ENCODE measurements at regions not wholly inside any gene's neighbourhood (a gene's known extent, or its start where the extent isn't known, plus 50 kb on each side); places are given as distances from the start of the nearest gene placed in this dataset.
A peak's percentile ranks its signal among the peaks of the same experiment; 100 is the strongest.

GRCh38 chr4:26140150-26140898 lies 180.5 kb upstream of the RBPJ start:
- no peak for DNase-seq (ENCODE audit: low read depth in 1 of 2, low spot score in 1 of 2)
- no peak overlapping the region for H3K4me3 ChIP-seq
- TF ChIP-seq ZC3H11A (IDR thresholded peaks at IDR 0.05) (0 out of 2 replicates have a peak, but pooled peaks have one; percentile 16), HMGXB4 (CRISPR knock-in tag; IDR thresholded peaks at IDR 0.05; ENCODE audit: borderline replicate concordance) (no peak)
- H3K9me3 ChIP-seq = no peaks in the 10 kb centered on the region
- no peak for FAIRE-seq
- no peak for ATAC-seq
- WGBS (ENCODE audit: missing lambda C conversion rate) = 76% methylated on average over 7 of the region's 8 CpGs
- no peak overlapping the region for H3K4me2 ChIP-seq
- no peaks in the 10 kb centered on the region for H3K4me1 ChIP-seq
- ChIA-PET POLR2A (no interaction called here), CTCF (no interaction called here)
- no peak overlapping the region for H3K27ac ChIP-seq

- no peak overlapping the region for H3K4me3 ChIP-seq
- H3K27ac ChIP-seq = no peak overlapping the region
- ATAC-seq = no peak
- H3K9me3 ChIP-seq = no peaks in the 10 kb centered on the region
- H3K4me2 ChIP-seq = no peak overlapping the region
- POLR2A ChIA-PET = no interaction called here
- CTCF ChIA-PET = no interaction called here
- TF ChIP-seq POLR2AphosphoS2 (conservative IDR thresholded peaks at IDR 0.05; ENCODE audit: low read length) (no peak), HDAC2 (IDR thresholded peaks at IDR 0.05) (no peak), ZSCAN20 (CRISPR knock-in tag; IDR thresholded peaks at IDR 0.05) (no peak), HOXB13 (CRISPR knock-in tag; IDR thresholded peaks at IDR 0.05; ENCODE audit: low read depth) (no peak), SMC3 (IDR thresholded peaks at IDR 0.05) (no peak), CTCF (IDR thresholded peaks at IDR 0.05) (no peak), NFE2L2 (conservative IDR thresholded peaks at IDR 0.05; ENCODE audit: low read length) (no peak), TFCP2L1 (CRISPR knock-in tag; IDR thresholded peaks at IDR 0.05) (no peak), PHF8 (IDR thresholded peaks at IDR 0.05; ENCODE audit: borderline replicate concordance, low read depth) (no peak), RNF2 (IDR thresholded peaks at IDR 0.05; ENCODE audit: borderline replicate concordance, low read depth) (no peak), GATA3 (IDR thresholded peaks at IDR 0.05; ENCODE audit: borderline replicate concordance) (no peak), SREBF2 (IDR thresholded peaks at IDR 0.05) (no peak), ZNF302 (CRISPR knock-in tag; IDR thresholded peaks at IDR 0.05) (no peak), HMGXB4 (CRISPR knock-in tag; IDR thresholded peaks at IDR 0.05; ENCODE audit: borderline replicate concordance) (no peak), CBX2 (IDR thresholded peaks at IDR 0.05; ENCODE audit: borderline replicate concordance, low read depth) (no peak), KDM5A (IDR thresholded peaks at IDR 0.05) (no peak)
- no peak for FAIRE-seq
- no peaks in the 10 kb centered on the region for H3K4me1 ChIP-seq
- no peak for DNase-seq (ENCODE audit: low read depth in 1 of 2, low spot score in 1 of 2)
- WGBS (ENCODE audit: missing lambda C conversion rate) = 79% methylated on average over 8 of the region's 8 CpGs
Measured at GRCh38 chr4:26141051-26141721, 179.6 kb upstream of the RBPJ start.
